ENCODE measurements at regions not wholly inside any gene's neighbourhood (a gene's known extent, or its start where the extent isn't known, plus 50 kb on each side); places are given as distances from the start of the nearest gene placed in this dataset.

- TF ChIP-seq CTCF (IDR thresholded peaks at IDR 0.05) (no peak), EP300 (IDR thresholded peaks at IDR 0.05) (no peak)
Observed at GRCh38 chr18:56391931-56392590, 246.3 kb downstream of the TXNL1 start.

Measured in ovary (tissue), 3 donors.